ENCODE measurements at regions not wholly inside any gene's neighbourhood (a gene's known extent, or its start where the extent isn't known, plus 50 kb on each side); places are given as distances from the start of the nearest gene placed in this dataset.

DNA sequence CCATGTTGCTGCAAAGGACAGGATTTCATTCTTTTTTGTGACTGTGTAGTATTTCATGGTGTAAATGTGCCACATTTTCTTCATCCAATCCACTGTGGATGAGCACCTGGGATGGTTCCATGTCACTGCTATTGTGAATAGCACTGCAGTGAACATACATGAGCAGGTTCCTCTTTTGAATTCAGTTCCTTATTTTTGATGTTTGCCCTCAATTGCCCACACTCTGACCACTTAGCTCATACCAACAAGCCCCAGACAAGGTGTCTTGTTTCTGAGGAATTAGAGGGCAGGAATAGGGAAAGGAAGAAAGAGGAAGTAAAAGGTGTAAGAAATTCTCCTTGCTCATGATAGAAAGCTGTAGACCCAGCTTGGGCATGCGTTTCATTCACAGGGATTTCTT lies 244.2 kb upstream of the ZNF507 start:
- TF ChIP-seq, protein P1, sequence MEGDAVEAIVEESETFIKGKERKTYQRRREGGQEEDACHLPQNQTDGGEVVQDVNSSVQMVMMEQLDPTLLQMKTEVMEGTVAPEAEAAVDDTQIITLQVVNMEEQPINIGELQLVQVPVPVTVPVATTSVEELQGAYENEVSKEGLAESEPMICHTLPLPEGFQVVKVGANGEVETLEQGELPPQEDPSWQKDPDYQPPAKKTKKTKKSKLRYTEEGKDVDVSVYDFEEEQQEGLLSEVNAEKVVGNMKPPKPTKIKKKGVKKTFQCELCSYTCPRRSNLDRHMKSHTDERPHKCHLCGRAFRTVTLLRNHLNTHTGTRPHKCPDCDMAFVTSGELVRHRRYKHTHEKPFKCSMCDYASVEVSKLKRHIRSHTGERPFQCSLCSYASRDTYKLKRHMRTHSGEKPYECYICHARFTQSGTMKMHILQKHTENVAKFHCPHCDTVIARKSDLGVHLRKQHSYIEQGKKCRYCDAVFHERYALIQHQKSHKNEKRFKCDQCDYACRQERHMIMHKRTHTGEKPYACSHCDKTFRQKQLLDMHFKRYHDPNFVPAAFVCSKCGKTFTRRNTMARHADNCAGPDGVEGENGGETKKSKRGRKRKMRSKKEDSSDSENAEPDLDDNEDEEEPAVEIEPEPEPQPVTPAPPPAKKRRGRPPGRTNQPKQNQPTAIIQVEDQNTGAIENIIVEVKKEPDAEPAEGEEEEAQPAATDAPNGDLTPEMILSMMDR (IDR thresholded peaks at IDR 0.05) = no peak
- TF ChIP-seq POLR2AphosphoS5 (IDR thresholded peaks at IDR 0.05) = no peak
- TF ChIP-seq EP300 (IDR thresholded peaks at IDR 0.05) = no peak

Measured in esophagus muscularis mucosa (tissue), 4 donors.